OCI-LY3 (cell line): ENCODE measurements at regions not wholly inside any gene's neighbourhood (a gene's known extent, or its start where the extent isn't known, plus 50 kb on each side); places are given as distances from the start of the nearest gene placed in this dataset.
"Not testable (repeated sequence)": the region's sequence is repeated elsewhere in the genome, so short reads cannot be mapped to it uniquely, and the experiment has no call there.

Experiments
- H2AFZ ChIP-seq: fragments of 200-600, 300-600 bp; shearing (Covaris generic); 2 replicates; pipeline ENCODE4 v1.6.0; 2014; ENCODE audit warnings: antibody characterized with exemption, low read depth, low read length
- H3K27ac ChIP-seq: fragments of 200-600, 300-600 bp; sonication (generic); 2 replicates; pipeline ENCODE4 v1.5.1; 2014; ENCODE audit warnings: mild to moderate bottlenecking, low read length, moderate library complexity, mixed read lengths
- H3K27me3 ChIP-seq: fragments of 200-600, 300-600 bp; sonication (generic); 2 replicates; pipeline ENCODE4 v1.6.1; 2014; ENCODE audit warnings: low read depth, low read length, mixed read lengths
- H3K36me3 ChIP-seq: fragments of 200-600, 300-600 bp; sonication (generic); replicated peaks from 2 replicates; pipeline ENCODE3; 2014; ENCODE audit warnings: low read depth, low read length, mixed read lengths
- H3K4me1 ChIP-seq: fragments of 300-600, 200-600 bp; sonication (generic); 2 replicates; pipeline ENCODE4 v1.6.1; 2014; ENCODE audit warnings: low read length, mixed read lengths
- H3K4me2 ChIP-seq: fragments of 200-600, 300-600 bp; sonication (generic); 2 replicates; pipeline ENCODE4 v1.6.1; 2014; ENCODE audit warnings: low read length, mixed read lengths
- H3K4me3 ChIP-seq: fragments of 300-600, 200-600 bp; sonication (generic); 2 replicates; pipeline ENCODE4 v1.5.1; 2014; ENCODE audit warnings: antibody characterized with exemption, mild to moderate bottlenecking, low read length, moderate library complexity
- H3K79me2 ChIP-seq: fragments of 300-600, 200-600 bp; shearing (Covaris generic); 2 replicates; pipeline ENCODE4 v1.6.1; 2014; ENCODE audit warnings: mild to moderate bottlenecking, low read length, mixed read lengths
- H3K9ac ChIP-seq: fragments of 300-600, 200-600 bp; shearing (Covaris generic); 2 replicates; pipeline ENCODE4 v1.6.0; 2014; ENCODE audit warnings: mild to moderate bottlenecking, low read length, moderate library complexity
- H3K9me3 ChIP-seq: fragments of 200-600, 300-600 bp; shearing (Covaris generic); 2 replicates; pipeline ENCODE4 v1.6.1; 2014; ENCODE audit warnings: low read length, mixed read lengths; ENCODE audit not compliant: insufficient read depth
- H4K20me1 ChIP-seq: fragments of 200-600, 300-600 bp; sonication (generic); 2 replicates; pipeline ENCODE4 v1.6.1; 2016; ENCODE audit warnings: low read length, mixed read lengths; ENCODE audit not compliant: insufficient read depth
- CTCF ChIP-seq: fragments of 200-600, 300-600 bp; sonication (generic); IDR thresholded peaks from 2 replicates; pipeline ENCODE4 v1.5.1; 2014; ENCODE audit warnings: antibody characterized with exemption, low read length, low read depth
- EZH2phosphoT487 ChIP-seq: fragments of 200-600 bp; shearing (Covaris generic); IDR thresholded peaks from 2 replicates; pipeline ENCODE4 v1.6.1; 2018; ENCODE audit warnings: antibody characterized with exemption, mixed run types, low read depth

DNA sequence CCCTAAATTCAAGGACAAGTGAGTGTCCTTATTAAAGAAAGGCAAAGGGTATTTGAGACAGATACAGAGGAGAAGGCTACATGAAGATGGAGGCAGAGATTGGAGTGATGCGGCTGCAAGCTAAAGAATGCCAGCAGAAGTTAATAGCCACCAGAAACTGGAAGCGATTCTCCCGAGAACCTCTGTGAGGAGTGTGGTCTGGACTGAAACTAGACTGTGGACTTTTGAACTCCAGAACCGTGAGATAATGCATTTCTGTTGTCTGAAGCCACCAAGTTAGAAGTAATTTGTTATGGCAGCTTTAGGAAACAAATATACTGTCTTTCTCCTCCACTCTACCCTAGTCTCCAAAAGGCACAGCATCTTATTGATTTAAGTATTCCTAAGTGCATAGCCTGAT, 80.3 kb upstream of the CREB5 start:
- no peak overlapping the region for H2AFZ ChIP-seq
- H3K36me3 ChIP-seq: no peaks in the 10 kb centered on the region
- TF ChIP-seq CTCF (no peak), EZH2phosphoT487 (no peak)
- no peak overlapping the region for H3K4me3 ChIP-seq
- H3K9me3 ChIP-seq: no peaks in the 10 kb centered on the region
- no peaks in the 10 kb centered on the region for H3K27me3 ChIP-seq
- no peak overlapping the region for H3K27ac ChIP-seq
- peaks cover 49% of the 10 kb centered on the region for H3K4me1 ChIP-seq
- H3K79me2 ChIP-seq: no peaks in the 10 kb centered on the region
- H3K4me2 ChIP-seq: no peak overlapping the region
- no peak overlapping the region for H3K9ac ChIP-seq
- no peaks in the 10 kb centered on the region for H4K20me1 ChIP-seq

- H3K4me1 ChIP-seq: peaks cover 37% of the 10 kb centered on the region
- H3K4me2 ChIP-seq, H4K20me1 ChIP-seq, H2AFZ ChIP-seq, H3K4me3 ChIP-seq, H3K27ac ChIP-seq, H3K36me3 ChIP-seq, H3K79me2 ChIP-seq, H3K9me3 ChIP-seq, H3K9ac ChIP-seq, H3K27me3 ChIP-seq: not testable (repeated sequence)
These were observed 78.8 kb upstream of the CREB5 start for GRCh38 chr7:28333548-28333947.

- no peak overlapping the region for H3K4me3 ChIP-seq
- no peaks in the 10 kb centered on the region for H3K27me3 ChIP-seq
- no peaks in the 10 kb centered on the region for H4K20me1 ChIP-seq
- H3K9ac ChIP-seq: no peak overlapping the region
- no peaks in the 10 kb centered on the region for H3K79me2 ChIP-seq
- H3K9me3 ChIP-seq: no peaks in the 10 kb centered on the region
- no peak overlapping the region for H2AFZ ChIP-seq
- H3K4me2 ChIP-seq: no peak overlapping the region
- TF ChIP-seq EZH2phosphoT487 (no peak), CTCF (no peak)
- H3K27ac ChIP-seq: no peak overlapping the region
- peaks cover 6% of the 10 kb centered on the region for H3K4me1 ChIP-seq
- no peaks in the 10 kb centered on the region for H3K36me3 ChIP-seq
These were observed 75.5 kb upstream of the CREB5 start for GRCh38 chr7:28336806-28337205.

- Histone ChIP-seq H3K9ac (no peak overlapping the region), H3K27ac (no peak overlapping the region), H2AFZ (no peak overlapping the region), H3K4me2 (no peak overlapping the region), H4K20me1 (no peaks in the 10 kb centered on the region), H3K79me2 (no peaks in the 10 kb centered on the region), H3K27me3 (no peaks in the 10 kb centered on the region), H3K9me3 (no peaks in the 10 kb centered on the region), H3K36me3 (no peaks in the 10 kb centered on the region), H3K4me3 (no peak overlapping the region), H3K4me1 (no peaks in the 10 kb centered on the region)
- TF ChIP-seq EZH2phosphoT487 (no peak), CTCF (no peak)
These were observed 74.3 kb upstream of the CREB5 start for GRCh38 chr7:28338041-28338440.

DNA sequence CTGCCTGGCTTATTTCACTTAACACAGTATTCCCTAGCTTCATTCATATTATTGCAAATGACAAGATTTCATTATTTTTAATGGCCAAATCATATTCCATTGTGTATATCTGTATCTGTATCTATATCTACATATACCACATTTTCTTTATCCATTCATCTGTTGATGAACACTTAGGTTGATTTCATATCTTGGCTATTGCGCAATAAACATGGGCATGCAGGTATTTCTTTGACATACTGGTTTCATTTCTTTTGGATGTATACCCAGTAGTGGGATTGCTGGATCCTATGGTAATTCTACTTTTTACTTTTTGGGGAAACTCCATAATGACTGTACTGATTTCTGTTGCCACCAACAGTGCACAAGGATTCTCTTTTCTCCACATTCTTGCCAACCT, 68.9 kb upstream of the CREB5 start:
- H3K4me3 ChIP-seq: no peak overlapping the region
- H3K9ac ChIP-seq: no peak overlapping the region
- no peaks in the 10 kb centered on the region for H3K4me1 ChIP-seq
- no peaks in the 10 kb centered on the region for H3K27me3 ChIP-seq
- H3K36me3 ChIP-seq: no peaks in the 10 kb centered on the region
- TF ChIP-seq CTCF (no peak), EZH2phosphoT487 (no peak)
- H3K4me2 ChIP-seq: no peak overlapping the region
- no peaks in the 10 kb centered on the region for H4K20me1 ChIP-seq
- H2AFZ ChIP-seq: no peak overlapping the region
- H3K27ac ChIP-seq: no peak overlapping the region
- H3K79me2 ChIP-seq: no peaks in the 10 kb centered on the region
- H3K9me3 ChIP-seq: no peaks in the 10 kb centered on the region
